ENCODE measurements at regions not wholly inside any gene's neighbourhood (a gene's known extent, or its start where the extent isn't known, plus 50 kb on each side); places are given as distances from the start of the nearest gene placed in this dataset.
"Not testable (repeated sequence)": the region's sequence is repeated elsewhere in the genome, so short reads cannot be mapped to it uniquely, and the experiment has no call there.

- not testable (repeated sequence) for TF ChIP-seq CTCF (IDR thresholded peaks at IDR 0.05); USF2 (CRISPR knock-in tag; IDR thresholded peaks at IDR 0.05); ZNF138 (CRISPR knock-in tag; conservative IDR thresholded peaks at IDR 0.05); ZNF232 (CRISPR knock-in tag; IDR thresholded peaks at IDR 0.05); ATF2 (CRISPR knock-in tag; IDR thresholded peaks at IDR 0.05; ENCODE audit: borderline replicate concordance, low read depth); ATF3 (CRISPR knock-in tag; conservative IDR thresholded peaks at IDR 0.05); USF1 (CRISPR knock-in tag; IDR thresholded peaks at IDR 0.05)
These were observed 161.8 kb downstream of the GPX5 start for GRCh38 chr6:28687309-28687981.

Measured in WTC11 (cell line).